GM19395 (cell line): ENCODE measurements at regions not wholly inside any gene's neighbourhood (a gene's known extent, or its start where the extent isn't known, plus 50 kb on each side); places are given as distances from the start of the nearest gene placed in this dataset.

Experiments used
- ATAC-seq: cut with Tn5 transposase; IDR thresholded peaks from one replicate; pipeline ENCODE4 v1.9.1; 2021; ENCODE audit warnings: mild to moderate bottlenecking, moderate library complexity; ENCODE audit not compliant: unreplicated experiment

DNA sequence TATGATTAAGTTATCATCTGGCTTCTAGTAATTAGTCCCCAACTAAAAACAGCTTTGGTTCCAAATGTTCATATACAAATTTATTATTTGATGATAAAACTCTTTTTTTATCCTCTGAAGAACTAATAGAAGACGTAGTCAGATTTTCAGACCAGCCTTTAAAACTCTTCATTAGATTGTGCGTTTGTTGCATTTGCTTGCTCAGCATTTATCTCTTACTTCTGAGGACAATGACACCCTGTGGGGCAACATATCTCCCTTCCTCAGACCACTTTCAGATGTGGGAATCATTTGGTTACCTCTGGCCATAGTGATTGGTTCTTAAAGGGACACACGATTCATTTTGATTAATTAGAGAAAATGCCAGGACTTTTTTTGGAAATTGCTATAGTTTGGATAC, 481.8 kb downstream of the HAO1 start:
- ATAC-seq, result no peak

GRCh38 chr20:7459083-7459482, 481.2 kb downstream of the HAO1 start:
- ATAC-seq, result no peak

GRCh38 chr20:7463290-7463689, 477.0 kb downstream of the HAO1 start:
- no peak for ATAC-seq

DNA sequence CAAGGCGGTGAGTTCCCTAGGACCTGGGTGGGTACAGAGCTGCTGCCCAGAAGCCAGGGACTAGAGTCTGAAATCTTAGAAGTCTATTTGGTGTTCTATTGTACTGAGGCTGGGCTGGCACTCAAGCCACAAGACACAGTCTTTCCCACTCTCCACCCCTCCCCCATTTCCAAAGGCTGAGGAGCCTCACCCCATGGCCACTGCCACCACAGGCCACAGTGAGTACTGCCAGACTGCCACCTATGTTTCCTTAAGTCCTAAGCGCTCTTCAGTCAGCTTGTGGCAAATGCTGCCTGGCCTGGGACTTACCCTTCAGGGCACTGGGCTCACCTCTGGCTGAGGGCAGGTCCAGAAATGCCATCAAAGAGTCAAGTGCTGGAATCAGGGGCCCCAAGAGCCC, 469.3 kb downstream of the HAO1 start:
- no peak for ATAC-seq

DNA sequence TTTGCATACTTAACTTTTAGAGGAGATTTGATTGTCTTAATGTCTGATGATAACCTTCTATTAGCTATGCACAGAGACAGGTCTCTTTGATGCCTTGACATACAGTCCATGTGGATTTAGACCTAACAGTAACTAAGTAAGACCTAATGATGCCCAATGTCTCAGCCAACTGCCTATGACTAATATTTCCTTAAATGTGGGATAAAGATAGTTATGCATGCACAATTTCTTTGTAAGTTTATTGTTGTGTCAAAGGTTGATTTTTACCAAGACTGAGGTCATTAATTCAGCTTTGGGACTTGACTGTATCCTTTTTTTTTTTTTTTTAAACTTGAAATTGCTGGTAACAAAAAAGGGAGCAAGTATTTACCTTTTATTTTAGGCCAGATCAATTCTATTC, 450.0 kb downstream of the HAO1 start:
- ATAC-seq, result no peak

GRCh38 chr20:7492257-7492656, 448.0 kb downstream of the HAO1 start:
- no peak for ATAC-seq

DNA sequence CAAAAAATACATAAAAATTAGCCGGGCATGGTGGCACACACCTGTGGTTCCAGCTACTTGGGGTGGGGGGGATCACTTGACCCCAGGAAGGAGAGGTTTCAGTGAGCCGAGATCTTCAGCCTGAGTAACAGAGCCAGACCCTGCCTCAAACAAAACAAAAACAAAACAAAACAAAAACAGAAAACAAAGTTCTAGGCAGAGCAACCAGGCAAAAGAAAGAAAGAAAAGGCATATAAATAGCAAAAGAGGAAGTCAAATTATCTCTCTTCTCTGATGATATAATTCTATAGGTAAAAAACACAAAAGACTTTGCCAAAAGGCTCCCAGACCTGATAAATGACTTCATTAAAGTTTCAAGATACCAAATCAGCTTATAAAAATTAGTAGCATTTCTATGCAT, 446.9 kb downstream of the HAO1 start:
- no peak for ATAC-seq

- no peak for ATAC-seq
These were observed 443.8 kb downstream of the HAO1 start for GRCh38 chr20:7496394-7496991.

GRCh38 chr20:7497985-7498384, 442.3 kb downstream of the HAO1 start:
- ATAC-seq, result no peak

GRCh38 chr20:7499201-7499600, 441.1 kb downstream of the HAO1 start:
- ATAC-seq, result no peak

- ATAC-seq, result no peak
These were observed 440.0 kb downstream of the HAO1 start for GRCh38 chr20:7500231-7500663.

DNA sequence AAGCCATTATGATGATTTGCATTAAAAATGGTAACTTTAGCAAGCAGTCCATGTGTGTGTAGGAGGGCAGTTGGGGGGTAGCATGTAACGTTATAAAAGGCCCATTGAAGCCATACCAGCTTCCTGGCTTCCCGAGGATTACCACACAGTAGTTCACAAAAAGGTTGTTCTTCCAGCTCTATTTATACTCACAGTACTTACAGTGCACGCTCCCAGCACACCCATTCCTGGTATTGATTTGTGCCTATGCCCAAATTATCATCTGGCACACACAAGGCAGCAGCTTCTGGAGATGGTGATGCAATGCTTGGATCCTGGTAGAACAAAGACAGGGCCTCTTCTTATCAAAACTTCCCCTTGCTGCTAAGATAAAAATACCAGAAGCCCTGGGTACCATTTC, 436.8 kb downstream of the HAO1 start:
- no peak for ATAC-seq

DNA sequence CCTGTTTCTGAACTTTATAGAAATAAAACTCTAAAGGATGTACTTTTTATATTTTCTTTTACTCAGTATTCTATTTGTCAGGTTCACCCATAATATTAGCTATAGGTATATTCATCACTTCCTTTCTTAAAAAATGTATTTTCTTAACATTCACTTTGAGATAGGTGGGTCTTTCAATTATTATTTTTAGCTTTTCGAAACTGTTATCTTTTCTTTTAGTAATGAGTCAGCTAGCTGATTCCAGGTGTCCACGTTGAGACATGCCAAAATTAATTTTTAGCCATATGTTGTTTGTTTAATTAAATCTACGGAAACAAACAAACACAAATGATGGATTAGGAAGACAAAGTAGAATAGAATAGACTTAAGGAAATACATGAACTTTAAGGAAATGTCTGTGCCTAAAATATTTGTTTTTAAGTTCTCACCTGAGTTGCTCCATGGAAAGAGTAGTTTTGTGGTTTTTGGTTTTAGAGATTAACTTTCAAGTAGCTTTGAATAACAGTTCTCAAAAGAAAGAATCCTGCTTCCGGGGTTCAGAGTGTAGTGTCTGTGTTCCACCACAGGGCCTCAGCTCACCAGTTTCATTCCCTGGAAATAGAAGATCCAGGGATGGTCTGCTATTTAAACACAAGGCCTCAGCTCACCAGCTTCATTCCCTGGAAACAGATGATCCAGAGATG, 435.0 kb downstream of the HAO1 start:
- ATAC-seq, result peak; percentile 74

DNA sequence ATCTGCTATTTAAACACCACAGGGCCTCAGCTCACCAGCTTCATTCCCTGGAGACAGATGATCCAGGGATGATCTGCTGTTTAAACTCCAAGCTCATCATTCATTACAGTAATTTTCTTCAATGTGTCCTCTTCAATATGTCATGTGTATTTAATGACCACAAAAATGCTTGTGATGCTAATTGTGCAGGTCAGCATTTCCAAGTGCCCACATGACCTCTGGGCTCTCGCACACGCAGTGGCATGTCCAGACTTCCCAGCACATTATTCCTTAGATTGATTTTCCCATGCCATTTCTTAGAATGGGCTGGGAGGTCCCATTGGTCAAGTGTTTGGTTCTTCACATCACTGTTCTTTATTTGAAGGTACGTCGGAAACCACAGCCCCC, 434.4 kb downstream of the HAO1 start:
- peak; percentile 19 for ATAC-seq

GRCh38 chr20:7516621-7517111, 423.6 kb downstream of the HAO1 start:
- no peak for ATAC-seq

GRCh38 chr20:7520361-7520760, 419.9 kb downstream of the HAO1 start:
- no peak for ATAC-seq

- ATAC-seq, result no peak
These were observed 417.0 kb downstream of the HAO1 start for GRCh38 chr20:7523288-7523687.

DNA sequence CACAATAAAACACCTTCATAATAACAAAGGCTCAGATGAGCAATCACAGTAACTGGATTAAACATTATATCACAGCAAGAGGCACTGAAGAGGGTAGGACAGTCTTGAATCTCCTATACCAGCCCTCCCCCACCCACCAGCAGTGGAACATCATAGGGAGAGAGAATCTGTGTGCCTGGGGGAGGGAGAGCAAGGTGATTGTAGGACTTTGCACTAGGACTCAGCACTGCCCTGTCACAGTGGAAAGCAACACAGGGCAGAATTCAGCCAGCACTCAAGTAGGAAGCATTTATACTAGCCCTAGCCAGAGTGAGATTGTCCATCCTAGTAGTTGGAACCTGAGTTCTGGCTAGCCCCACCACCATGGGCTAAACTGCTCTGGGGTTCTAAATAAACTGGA, 400.2 kb downstream of the HAO1 start:
- no peak for ATAC-seq

GRCh38 chr20:7540923-7541322, 399.3 kb downstream of the HAO1 start:
- no peak for ATAC-seq

DNA sequence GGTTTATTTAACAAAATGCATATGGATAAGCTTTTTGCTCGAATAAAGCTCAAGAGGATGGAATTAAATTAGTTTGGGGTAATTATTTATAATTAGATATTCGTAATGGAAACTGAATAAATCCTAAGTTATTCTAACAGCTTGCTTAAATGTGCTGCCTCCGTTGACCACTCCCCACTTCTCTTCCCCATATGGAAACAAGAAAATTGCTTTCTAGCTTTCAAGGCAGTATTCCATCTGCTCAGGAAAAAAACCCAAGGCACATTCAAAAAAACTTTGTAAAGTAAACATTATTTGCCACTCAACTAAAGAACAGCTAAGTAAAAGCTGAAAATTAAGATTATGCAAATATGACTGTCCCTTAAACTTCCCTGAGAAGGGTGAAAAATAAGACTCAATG, 369.2 kb downstream of the HAO1 start:
- no peak for ATAC-seq

DNA sequence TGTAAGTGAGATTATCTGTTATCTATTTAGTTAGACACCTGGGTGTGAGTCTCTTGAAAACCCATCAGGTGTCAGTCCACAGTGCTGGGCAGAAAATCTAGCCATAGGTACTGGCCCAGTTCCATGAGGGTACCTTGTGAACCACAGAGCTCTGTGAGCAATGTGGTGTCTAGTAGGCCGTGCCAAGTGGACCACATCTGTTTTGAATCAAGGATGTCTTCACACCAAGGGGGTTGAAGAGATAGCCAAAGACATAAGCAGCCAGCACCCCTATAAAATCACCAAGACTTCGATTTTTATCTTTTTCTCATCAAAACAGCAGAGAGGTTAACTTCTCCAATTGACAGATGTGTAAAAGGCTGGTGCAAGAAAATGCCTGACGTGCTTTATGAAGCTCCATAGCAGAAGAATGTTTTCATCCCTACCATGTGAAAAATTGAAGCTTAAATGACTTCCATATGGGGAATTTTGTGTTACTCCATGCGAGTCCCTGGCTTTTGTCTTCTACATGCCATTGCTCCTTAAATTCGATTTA, 368.7 kb downstream of the HAO1 start:
- no peak for ATAC-seq

- no peak for ATAC-seq
These were observed 360.4 kb downstream of the HAO1 start for GRCh38 chr20:7579888-7580287.
